Fibroblast of villous mesenchyme (primary cell): ENCODE measurements at regions not wholly inside any gene's neighbourhood (a gene's known extent, or its start where the extent isn't known, plus 50 kb on each side); places are given as distances from the start of the nearest gene placed in this dataset.
A peak's percentile ranks its signal among the peaks of the same experiment; 100 is the strongest.
"Not testable (repeated sequence)": the region's sequence is repeated elsewhere in the genome, so short reads cannot be mapped to it uniquely, and the experiment has no call there.

ENCODE experiments used
- DNase-seq: peaks from one replicate; pipeline ENCODE4 v3.0.0-alpha.2; 2010; ENCODE audit warnings: low read depth
- H3K4me3 ChIP-seq: 2 replicates; pipeline ENCODE4 v1.5.1; 2011; ENCODE audit warnings: low read depth, mild to moderate bottlenecking, low read length
- CTCF ChIP-seq: IDR thresholded peaks from 2 replicates; pipeline ENCODE4 v1.5.1; 2012; ENCODE audit warnings: low read depth, mild to moderate bottlenecking, low read length; ENCODE audit not compliant: insufficient read depth

GRCh38 chr21:27885296-27885711 lies 918.4 kb upstream of the ADAMTS5 start:
- no peak for TF ChIP-seq CTCF
- no peak for DNase-seq
- no peak overlapping the region for H3K4me3 ChIP-seq

GRCh38 chr21:27881331-27881730 lies 914.4 kb upstream of the ADAMTS5 start:
- H3K4me3 ChIP-seq, DNase-seq: not testable (repeated sequence)

- not testable (repeated sequence) for DNase-seq, H3K4me3 ChIP-seq
Measured at GRCh38 chr21:27872411-27872810, 905.5 kb upstream of the ADAMTS5 start.

GRCh38 chr21:27870755-27871154 lies 903.9 kb upstream of the ADAMTS5 start:
- not testable (repeated sequence) for DNase-seq, H3K4me3 ChIP-seq

GRCh38 chr21:27860314-27860955 lies 893.5 kb upstream of the ADAMTS5 start:
- peak; percentile 29 for DNase-seq
- H3K4me3 ChIP-seq: not testable (repeated sequence)

GRCh38 chr21:27858053-27858825 lies 891.4 kb upstream of the ADAMTS5 start:
- DNase-seq: peak; percentile 76
- not testable (repeated sequence) for H3K4me3 ChIP-seq

GRCh38 chr21:27856988-27857387 lies 890.1 kb upstream of the ADAMTS5 start:
- H3K4me3 ChIP-seq: not testable (repeated sequence)
- peak; percentile 46 for DNase-seq

GRCh38 chr21:27841084-27841672 lies 874.3 kb upstream of the ADAMTS5 start:
- no peak overlapping the region for H3K4me3 ChIP-seq
- TF ChIP-seq CTCF: no peak
- no peak for DNase-seq

GRCh38 chr21:27840262-27840661 lies 873.4 kb upstream of the ADAMTS5 start:
- no peak for TF ChIP-seq CTCF
- no peak overlapping the region for H3K4me3 ChIP-seq
- DNase-seq: no peak

- DNase-seq: no peak
- H3K4me3 ChIP-seq: no peak overlapping the region
- no peak for TF ChIP-seq CTCF
Measured at GRCh38 chr21:27839512-27840115, 872.7 kb upstream of the ADAMTS5 start.
